ENCODE measurements at regions not wholly inside any gene's neighbourhood (a gene's known extent, or its start where the extent isn't known, plus 50 kb on each side); places are given as distances from the start of the nearest gene placed in this dataset.
"Not testable (repeated sequence)": the region's sequence is repeated elsewhere in the genome, so short reads cannot be mapped to it uniquely, and the experiment has no call there.

GRCh38 chr11:86147004-86147403 is 78.1 kb upstream of the PICALM start:
- DNase-seq (ENCODE audit: low spot score) = no peak

- DNase-seq (ENCODE audit: low spot score) = no peak
Observed at GRCh38 chr11:86145439-86146156, 76.7 kb upstream of the PICALM start.

GRCh38 chr11:86144846-86145245 is 76.0 kb upstream of the PICALM start:
- DNase-seq (ENCODE audit: low spot score) = no peak

- not testable (repeated sequence) for DNase-seq (ENCODE audit: low spot score)
Observed at GRCh38 chr11:86144087-86144486, 75.2 kb upstream of the PICALM start.

GRCh38 chr11:86143087-86144030 is 74.5 kb upstream of the PICALM start:
- no peak for DNase-seq (ENCODE audit: low spot score)

- DNase-seq (ENCODE audit: low spot score) = no peak
Observed at GRCh38 chr11:86142170-86142569, 73.3 kb upstream of the PICALM start.

GRCh38 chr11:86141727-86142126 is 72.8 kb upstream of the PICALM start:
- no peak for DNase-seq (ENCODE audit: low spot score)

- DNase-seq (ENCODE audit: low spot score) = no peak
Observed at GRCh38 chr11:86140334-86140990, 71.6 kb upstream of the PICALM start.

- no peak for DNase-seq (ENCODE audit: low spot score)
Observed at GRCh38 chr11:86138958-86139357, 70.1 kb upstream of the PICALM start.

GRCh38 chr11:86136538-86136937 is 67.7 kb upstream of the PICALM start:
- no peak for DNase-seq (ENCODE audit: low spot score)

GRCh38 chr11:86135319-86135714 is 66.4 kb upstream of the PICALM start:
- DNase-seq (ENCODE audit: low spot score) = no peak

GRCh38 chr11:86134580-86135318 is 65.9 kb upstream of the PICALM start:
- DNase-seq (ENCODE audit: low spot score) = no peak

- no peak for DNase-seq (ENCODE audit: low spot score)
Observed at GRCh38 chr11:86132667-86133249, 63.9 kb upstream of the PICALM start.

- no peak for DNase-seq (ENCODE audit: low spot score)
Observed at GRCh38 chr11:86129740-86130540, 61.1 kb upstream of the PICALM start.

GRCh38 chr11:86128914-86129313 is 60.0 kb upstream of the PICALM start:
- no peak for DNase-seq (ENCODE audit: low spot score)

- no peak for DNase-seq (ENCODE audit: low spot score)
Observed at GRCh38 chr11:86126862-86127261, 58.0 kb upstream of the PICALM start.

GRCh38 chr11:86124251-86125233 is 55.7 kb upstream of the PICALM start:
- no peak for DNase-seq (ENCODE audit: low spot score)

GRCh38 chr11:86122773-86123172 is 53.9 kb upstream of the PICALM start:
- no peak for DNase-seq (ENCODE audit: low spot score)

GRCh38 chr11:86120807-86121206 is 51.9 kb upstream of the PICALM start:
- no peak for DNase-seq (ENCODE audit: low spot score)

All from ureter (tissue), 1 donor.